ENCODE measurements at regions not wholly inside any gene's neighbourhood (a gene's known extent, or its start where the extent isn't known, plus 50 kb on each side); places are given as distances from the start of the nearest gene placed in this dataset.

GRCh38 chr3:7843441-7843840 lies 658.2 kb upstream of the LMCD1 start:
- no peak overlapping the region for H2AFZ ChIP-seq
- no peaks in the 10 kb centered on the region for H4K20me1 ChIP-seq (ENCODE audit: insufficient read depth)
- in situ Hi-C loops (cut with MboI), result no loop called here
- no peak overlapping the region for H3K9ac ChIP-seq
- H3K79me2 ChIP-seq (ENCODE audit: insufficient read depth), result no peaks in the 10 kb centered on the region
- no peak for DNase-seq
- H3K27me3 ChIP-seq (replicated peaks; ENCODE audit: insufficient read depth), result no peaks in the 10 kb centered on the region
- no peaks in the 10 kb centered on the region for H3K36me3 ChIP-seq (ENCODE audit: low read depth)
- H3K4me2 ChIP-seq (ENCODE audit: unreplicated experiment), result no peak overlapping the region
- no peaks in the 10 kb centered on the region for H3K4me1 ChIP-seq (ENCODE audit: insufficient read depth)
- H3F3A ChIP-seq (ENCODE audit: insufficient read depth), result no peaks in the 10 kb centered on the region
- no peaks in the 10 kb centered on the region for H3K9me2 ChIP-seq (ENCODE audit: insufficient read depth)
- no peak overlapping the region for H3K4me3 ChIP-seq
- no peaks in the 10 kb centered on the region for H3K9me3 ChIP-seq (ENCODE audit: low read depth)
- TF ChIP-seq EZH2 (IDR thresholded peaks at IDR 0.05; ENCODE audit: insufficient read depth, poor library complexity, severe bottlenecking) (no peak), EZH2phosphoT487 (IDR thresholded peaks at IDR 0.05; ENCODE audit: insufficient read depth, low read depth) (no peak)
- H3K27ac ChIP-seq, result no peak overlapping the region
- 0% methylated on average over 1 of the region's 1 CpG for WGBS, 2 experiments (ENCODE audit: low coverage in 1 of 2, low lambda C conversion rate in 2 of 2, missing lambda C conversion rate in 2 of 2)

GRCh38 chr3:7847021-7847420 lies 654.6 kb upstream of the LMCD1 start:
- Histone ChIP-seq H3F3A (ENCODE audit: insufficient read depth) (no peaks in the 10 kb centered on the region), H3K27me3 (replicated peaks; ENCODE audit: insufficient read depth) (no peaks in the 10 kb centered on the region), H3K4me1 (ENCODE audit: insufficient read depth) (no peaks in the 10 kb centered on the region), H3K4me3 (no peak overlapping the region), H4K20me1 (ENCODE audit: insufficient read depth) (no peaks in the 10 kb centered on the region), H3K9ac (no peak overlapping the region), H3K9me3 (ENCODE audit: low read depth) (no peaks in the 10 kb centered on the region), H2AFZ (no peak overlapping the region), H3K9me2 (ENCODE audit: insufficient read depth) (no peaks in the 10 kb centered on the region), H3K27ac (no peak overlapping the region), H3K4me2 (ENCODE audit: unreplicated experiment) (no peak overlapping the region), H3K79me2 (ENCODE audit: insufficient read depth) (no peaks in the 10 kb centered on the region), H3K36me3 (ENCODE audit: low read depth) (no peaks in the 10 kb centered on the region)
- TF ChIP-seq EZH2 (IDR thresholded peaks at IDR 0.05; ENCODE audit: insufficient read depth, poor library complexity, severe bottlenecking), result no peak
- TF ChIP-seq EZH2phosphoT487 (IDR thresholded peaks at IDR 0.05; ENCODE audit: insufficient read depth, low read depth), result no peak
- WGBS, 2 experiments (ENCODE audit: low coverage in 1 of 2, low lambda C conversion rate in 2 of 2, missing lambda C conversion rate in 2 of 2), result 0% methylated on average over 2 of the region's 2 CpGs
- in situ Hi-C loops (cut with MboI), result no loop called here
- no peak for DNase-seq

- H3K9me3 ChIP-seq (ENCODE audit: low read depth), result no peaks in the 10 kb centered on the region
- H3K79me2 ChIP-seq (ENCODE audit: insufficient read depth), result no peaks in the 10 kb centered on the region
- no peaks in the 10 kb centered on the region for H3F3A ChIP-seq (ENCODE audit: insufficient read depth)
- H3K4me2 ChIP-seq (ENCODE audit: unreplicated experiment), result no peak overlapping the region
- no peaks in the 10 kb centered on the region for H4K20me1 ChIP-seq (ENCODE audit: insufficient read depth)
- H3K9ac ChIP-seq, result no peak overlapping the region
- no peaks in the 10 kb centered on the region for H3K9me2 ChIP-seq (ENCODE audit: insufficient read depth)
- H2AFZ ChIP-seq, result no peak overlapping the region
- no peak overlapping the region for H3K4me3 ChIP-seq
- no peaks in the 10 kb centered on the region for H3K27me3 ChIP-seq (replicated peaks; ENCODE audit: insufficient read depth)
- in situ Hi-C loops (cut with MboI), result no loop called here
- TF ChIP-seq EZH2 (IDR thresholded peaks at IDR 0.05; ENCODE audit: insufficient read depth, poor library complexity, severe bottlenecking) (no peak), EZH2phosphoT487 (IDR thresholded peaks at IDR 0.05; ENCODE audit: insufficient read depth, low read depth) (no peak)
- H3K27ac ChIP-seq, result no peak overlapping the region
- no peak for DNase-seq
- WGBS, 2 experiments (ENCODE audit: low coverage in 1 of 2, low lambda C conversion rate in 2 of 2, missing lambda C conversion rate in 2 of 2), result 22 to 23% methylated on average over 6 of the region's 6 CpGs
- no peaks in the 10 kb centered on the region for H3K36me3 ChIP-seq (ENCODE audit: low read depth)
- H3K4me1 ChIP-seq (ENCODE audit: insufficient read depth), result no peaks in the 10 kb centered on the region
Measured at GRCh38 chr3:7847521-7847920, 654.1 kb upstream of the LMCD1 start.

- Histone ChIP-seq H3K4me1 (ENCODE audit: insufficient read depth) (no peaks in the 10 kb centered on the region), H3K27ac (no peak overlapping the region), H3K4me3 (no peak overlapping the region), H3K36me3 (ENCODE audit: low read depth) (no peaks in the 10 kb centered on the region), H3K9me3 (ENCODE audit: low read depth) (no peaks in the 10 kb centered on the region), H3K4me2 (ENCODE audit: unreplicated experiment) (no peak overlapping the region), H3K79me2 (ENCODE audit: insufficient read depth) (no peaks in the 10 kb centered on the region), H4K20me1 (ENCODE audit: insufficient read depth) (no peaks in the 10 kb centered on the region), H3F3A (ENCODE audit: insufficient read depth) (no peaks in the 10 kb centered on the region), H2AFZ (no peak overlapping the region), H3K27me3 (replicated peaks; ENCODE audit: insufficient read depth) (no peaks in the 10 kb centered on the region), H3K9me2 (ENCODE audit: insufficient read depth) (no peaks in the 10 kb centered on the region), H3K9ac (no peak overlapping the region)
- in situ Hi-C loops (cut with MboI), result no loop called here
- 17 to 23% methylated on average over 3 of the region's 3 CpGs for WGBS, 2 experiments (ENCODE audit: low coverage in 1 of 2, low lambda C conversion rate in 2 of 2, missing lambda C conversion rate in 2 of 2)
- TF ChIP-seq EZH2 (IDR thresholded peaks at IDR 0.05; ENCODE audit: insufficient read depth, poor library complexity, severe bottlenecking) (no peak), EZH2phosphoT487 (IDR thresholded peaks at IDR 0.05; ENCODE audit: insufficient read depth, low read depth) (no peak)
- no peak for DNase-seq
Measured at GRCh38 chr3:7854266-7854665, 647.4 kb upstream of the LMCD1 start.

GRCh38 chr3:7854721-7855120 lies 646.9 kb upstream of the LMCD1 start:
- H3K9me3 ChIP-seq (ENCODE audit: low read depth), result no peaks in the 10 kb centered on the region
- H2AFZ ChIP-seq, result no peak overlapping the region
- no peak overlapping the region for H3K4me2 ChIP-seq (ENCODE audit: unreplicated experiment)
- H3K27me3 ChIP-seq (replicated peaks; ENCODE audit: insufficient read depth), result no peaks in the 10 kb centered on the region
- H3K36me3 ChIP-seq (ENCODE audit: low read depth), result no peaks in the 10 kb centered on the region
- no peaks in the 10 kb centered on the region for H3K9me2 ChIP-seq (ENCODE audit: insufficient read depth)
- H4K20me1 ChIP-seq (ENCODE audit: insufficient read depth), result no peaks in the 10 kb centered on the region
- H3K27ac ChIP-seq, result no peak overlapping the region
- 18 to 22% methylated on average over 5 of the region's 5 CpGs for WGBS, 2 experiments (ENCODE audit: low coverage in 1 of 2, low lambda C conversion rate in 2 of 2, missing lambda C conversion rate in 2 of 2)
- H3K4me1 ChIP-seq (ENCODE audit: insufficient read depth), result no peaks in the 10 kb centered on the region
- H3K79me2 ChIP-seq (ENCODE audit: insufficient read depth), result no peaks in the 10 kb centered on the region
- H3F3A ChIP-seq (ENCODE audit: insufficient read depth), result no peaks in the 10 kb centered on the region
- in situ Hi-C loops (cut with MboI), result no loop called here
- no peak overlapping the region for H3K9ac ChIP-seq
- H3K4me3 ChIP-seq, result no peak overlapping the region
- TF ChIP-seq EZH2phosphoT487 (IDR thresholded peaks at IDR 0.05; ENCODE audit: insufficient read depth, low read depth), result no peak
- no peak for TF ChIP-seq EZH2 (IDR thresholded peaks at IDR 0.05; ENCODE audit: insufficient read depth, poor library complexity, severe bottlenecking)
- DNase-seq, result no peak

All from GM23248 (cell line).